CD4-positive, alpha-beta T cell treated with Interferon alpha-2 for 1 hour (primary cell): ENCODE measurements at regions not wholly inside any gene's neighbourhood (a gene's known extent, or its start where the extent isn't known, plus 50 kb on each side); places are given as distances from the start of the nearest gene placed in this dataset.
"Not testable (repeated sequence)": the region's sequence is repeated elsewhere in the genome, so short reads cannot be mapped to it uniquely, and the experiment has no call there.

Experiments used
- DNase-seq, 2 donors: peaks; one replicate each; pipeline ENCODE4 v3.0.0-alpha.2; 2020 to 2022

DNA sequence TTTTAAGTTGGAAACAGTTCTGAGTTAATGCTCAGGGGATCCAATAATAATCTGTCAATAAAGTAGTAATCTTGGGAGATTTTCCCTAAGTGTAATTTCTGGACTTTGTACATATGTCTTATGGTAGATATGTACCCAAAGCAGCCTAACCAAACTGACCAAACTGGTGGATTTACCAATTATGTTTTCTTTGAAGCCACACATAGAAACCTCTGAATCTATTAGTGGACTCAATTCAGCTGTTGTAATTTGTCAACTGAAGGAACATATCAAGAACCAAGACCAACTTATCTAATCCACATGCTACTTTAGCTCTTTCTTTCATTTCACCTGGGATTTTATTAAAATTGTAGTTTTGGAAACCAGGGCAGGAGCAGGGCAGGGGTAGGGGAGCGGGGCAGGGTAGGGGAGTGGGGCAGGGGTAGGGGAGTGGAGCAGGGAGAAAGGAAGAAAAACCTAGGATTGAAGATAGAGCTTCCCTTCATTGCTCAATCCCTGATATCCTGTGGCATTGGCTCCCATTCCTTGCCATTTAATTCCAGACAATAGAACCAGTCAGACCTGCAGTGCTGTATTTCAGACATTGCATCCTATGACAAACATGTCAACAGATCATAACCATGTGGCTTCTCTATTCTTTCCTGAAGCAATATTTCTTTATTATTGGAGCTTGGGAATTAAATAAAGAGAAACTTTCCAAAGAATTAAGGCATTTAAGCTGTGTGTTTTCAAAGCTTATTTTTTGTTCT lies 101.8 kb downstream of the NFKBIZ start:
- DNase-seq: no peak

DNA sequence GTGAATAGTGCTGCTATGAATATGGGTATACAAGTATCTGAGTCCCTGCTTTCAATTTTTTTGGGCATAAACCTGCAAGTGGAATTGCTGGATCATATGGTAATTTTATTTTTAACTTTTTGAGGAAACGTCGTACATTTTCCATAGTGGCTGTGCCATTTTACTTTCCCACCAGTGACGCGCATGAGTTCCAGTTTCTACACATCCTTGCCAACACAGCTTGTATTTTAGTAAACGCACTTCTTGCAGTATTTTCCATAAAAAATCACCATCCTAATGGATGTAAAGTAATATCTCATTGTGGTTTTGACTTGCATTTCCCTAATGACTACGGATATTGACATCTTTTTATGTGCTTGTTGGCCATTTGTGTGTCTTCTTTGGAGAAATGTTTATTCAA lies 105.0 kb downstream of the NFKBIZ start:
- no peak for DNase-seq

GRCh38 chr3:101954936-101955335 lies 105.6 kb downstream of the NFKBIZ start:
- DNase-seq: no peak

DNA sequence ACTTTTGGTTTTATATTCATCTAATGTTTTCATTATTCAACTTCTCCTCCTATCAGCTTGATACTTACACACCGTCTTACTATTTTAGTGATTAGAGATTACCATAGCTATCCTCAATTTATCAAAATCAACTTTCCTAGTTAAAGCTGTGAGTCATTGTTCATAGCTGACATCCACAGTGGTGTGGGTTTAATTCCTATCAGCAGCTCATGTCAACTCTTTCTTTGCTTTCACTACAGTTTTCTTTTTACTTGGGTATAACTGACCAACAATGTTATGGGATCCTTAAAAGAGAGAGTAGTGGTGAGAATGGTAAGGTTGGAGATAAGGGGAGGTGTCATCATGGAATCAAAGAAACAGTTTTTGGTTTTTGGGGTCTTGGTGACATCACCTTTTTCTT lies 112.7 kb downstream of the NFKBIZ start:
- DNase-seq: no peak

DNA sequence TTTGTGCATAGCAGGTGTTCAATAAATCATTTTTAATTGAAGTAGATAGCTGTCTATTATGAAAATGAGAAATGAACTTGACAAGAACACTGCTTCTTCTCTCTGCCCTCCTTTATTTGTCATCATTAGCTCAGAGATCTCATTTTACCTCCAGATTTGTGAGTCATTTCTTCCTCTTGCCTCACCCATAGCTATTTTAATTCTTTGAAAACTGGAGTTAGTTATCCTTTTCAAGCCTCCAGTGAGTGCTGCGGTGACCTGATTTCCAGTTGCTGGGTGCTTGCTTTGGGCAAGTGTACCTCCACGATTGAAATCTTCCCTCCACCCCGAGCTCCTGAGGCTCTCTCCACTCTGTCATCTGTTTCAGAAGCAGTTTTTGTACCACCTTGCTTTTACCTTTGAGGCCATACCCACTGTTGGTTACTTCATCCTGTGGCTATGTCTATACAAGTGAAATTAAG lies 114.6 kb downstream of the NFKBIZ start:
- no peak for DNase-seq

GRCh38 chr3:101964861-101965260 lies 115.5 kb downstream of the NFKBIZ start:
- no peak for DNase-seq

- no peak for DNase-seq
Measured at GRCh38 chr3:101966226-101966625, 116.9 kb downstream of the NFKBIZ start.

- DNase-seq: no peak
Measured at GRCh38 chr3:101970212-101970611, 120.9 kb downstream of the NFKBIZ start.

- DNase-seq: no peak
Measured at GRCh38 chr3:101970905-101971304, 121.6 kb downstream of the NFKBIZ start.

- DNase-seq: no peak
Measured at GRCh38 chr3:101972430-101973162, 123.3 kb downstream of the NFKBIZ start.

- DNase-seq: no peak
Measured at GRCh38 chr3:101973163-101973505, 123.8 kb downstream of the NFKBIZ start.

GRCh38 chr3:101975415-101975814 lies 126.1 kb downstream of the NFKBIZ start:
- not testable (repeated sequence) for DNase-seq

GRCh38 chr3:101976473-101976872 lies 127.2 kb downstream of the NFKBIZ start:
- DNase-seq: no peak

DNA sequence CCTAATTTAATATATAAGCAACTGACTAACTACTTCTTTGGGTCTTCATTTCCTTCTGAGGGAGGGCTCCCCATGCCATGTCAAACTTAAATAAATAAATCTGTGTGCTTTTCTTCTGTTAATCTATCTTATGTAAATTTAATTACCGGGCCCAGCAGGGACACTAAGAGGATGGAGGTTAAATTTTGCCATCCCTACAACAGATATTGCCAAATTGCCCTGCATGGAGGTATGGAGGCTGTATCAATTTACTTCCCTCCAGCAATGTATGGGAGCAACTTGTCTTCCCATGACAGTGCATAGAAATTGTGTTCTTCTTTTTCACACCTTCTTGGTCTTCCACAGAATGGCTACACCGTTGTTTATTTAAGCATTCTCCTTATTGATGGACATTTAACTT lies 129.0 kb downstream of the NFKBIZ start:
- DNase-seq: no peak

DNA sequence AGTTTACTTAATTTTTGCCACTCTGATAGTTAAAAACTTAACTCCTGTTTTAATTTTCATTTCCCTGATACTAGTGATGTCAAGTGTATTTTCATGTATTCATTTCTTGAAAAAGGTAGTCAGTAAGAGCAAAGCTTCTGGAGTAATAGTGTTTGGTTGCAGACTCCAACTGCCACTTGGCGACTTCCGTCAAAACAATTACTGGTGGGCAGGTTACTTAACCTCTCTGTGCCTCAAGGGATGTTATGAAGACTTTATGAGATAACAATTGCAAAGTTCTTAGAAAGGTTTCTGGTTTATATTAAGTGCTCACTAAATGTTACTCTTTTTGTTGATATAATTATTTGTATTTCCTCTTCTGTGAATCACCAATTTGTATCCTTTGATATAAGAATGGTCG lies 129.7 kb downstream of the NFKBIZ start:
- no peak for DNase-seq

DNA sequence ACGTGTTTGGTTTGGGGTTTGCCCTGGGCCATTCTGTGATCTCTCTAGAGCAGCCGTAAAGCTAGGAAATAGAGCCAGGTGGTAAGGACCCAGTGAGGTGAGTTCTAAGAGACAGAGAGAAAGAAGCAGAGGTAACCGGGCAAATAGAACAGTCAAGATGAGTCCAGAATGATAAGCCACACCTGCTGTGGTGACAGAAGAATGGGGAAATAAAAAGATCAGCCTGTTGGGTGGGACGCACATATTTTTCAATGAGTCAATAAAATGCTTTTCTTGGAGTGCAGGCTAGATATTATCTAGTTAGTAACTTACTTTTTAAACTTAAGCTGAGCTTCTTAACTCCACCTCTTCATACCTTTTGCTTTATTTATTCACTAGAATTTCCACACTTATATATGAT lies 135.0 kb downstream of the NFKBIZ start:
- DNase-seq: no peak

DNA sequence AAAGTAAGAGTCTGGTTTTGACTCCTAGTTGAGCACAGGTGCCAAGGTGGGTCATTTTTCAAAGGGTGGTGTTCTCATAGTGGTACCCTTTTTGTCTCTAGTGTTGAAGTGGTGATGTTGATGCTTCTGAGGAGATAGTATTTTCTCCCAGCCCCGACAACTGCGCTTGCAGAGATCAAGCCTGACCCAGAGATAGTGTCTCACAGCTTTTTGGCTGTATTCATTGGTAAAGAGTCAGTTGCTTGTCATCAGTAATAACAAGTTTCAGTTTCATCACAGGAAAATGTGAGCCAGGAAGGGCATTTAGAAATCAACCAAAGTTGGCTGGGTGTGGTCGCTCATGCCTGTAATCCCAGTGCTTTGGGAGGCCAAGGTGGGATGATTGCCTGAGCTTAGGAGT lies 139.3 kb downstream of the NFKBIZ start:
- peak; percentile 2 to 23 for DNase-seq

DNA sequence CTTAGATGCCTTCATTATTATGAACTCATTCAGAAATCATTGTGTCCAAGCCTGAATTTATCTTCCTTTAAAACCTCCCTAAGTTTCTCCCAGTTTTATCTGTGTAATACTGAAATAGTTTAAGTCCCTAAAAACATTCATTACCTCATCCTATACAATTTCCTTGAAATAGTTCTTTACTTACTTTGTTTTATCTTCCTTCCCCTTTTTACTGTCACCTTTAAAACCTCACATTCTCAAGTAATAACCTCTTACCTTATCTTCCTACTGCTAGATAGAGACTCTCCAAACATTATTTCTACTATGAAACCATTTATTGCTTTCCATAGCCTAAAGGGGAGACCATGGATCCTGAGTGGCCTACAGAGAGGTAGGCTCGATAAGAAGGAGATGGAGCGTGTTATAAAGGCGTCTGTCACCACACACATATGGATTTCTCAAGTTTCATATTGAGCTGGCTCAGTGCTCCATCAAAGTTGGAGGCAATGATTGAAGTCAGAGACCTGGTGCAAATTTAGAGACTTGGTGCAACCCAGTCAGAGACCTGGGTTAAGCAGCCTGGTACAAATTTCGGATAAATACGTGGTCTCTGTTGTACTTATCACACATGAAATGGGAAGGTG lies 140.4 kb downstream of the NFKBIZ start:
- DNase-seq: no peak

DNA sequence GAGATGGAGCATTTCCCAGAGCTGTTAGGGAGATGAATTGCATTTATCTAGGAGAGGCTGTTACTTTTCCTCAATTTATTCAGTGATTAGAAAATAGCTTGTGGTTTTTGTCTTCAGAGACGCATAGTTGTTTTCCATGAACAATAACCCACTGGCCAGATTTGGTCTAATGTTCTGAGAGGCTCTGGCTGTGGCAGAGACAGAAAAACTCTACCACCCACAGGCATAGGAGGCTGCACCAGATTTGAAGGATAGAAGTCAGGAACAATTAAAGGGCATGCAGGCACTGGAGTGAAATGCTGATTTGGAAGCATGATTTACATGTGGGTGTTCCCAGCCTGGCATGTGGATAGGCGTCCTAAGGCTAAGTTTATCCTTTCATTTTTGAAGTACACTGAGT lies 143.5 kb downstream of the NFKBIZ start:
- no peak for DNase-seq

DNA sequence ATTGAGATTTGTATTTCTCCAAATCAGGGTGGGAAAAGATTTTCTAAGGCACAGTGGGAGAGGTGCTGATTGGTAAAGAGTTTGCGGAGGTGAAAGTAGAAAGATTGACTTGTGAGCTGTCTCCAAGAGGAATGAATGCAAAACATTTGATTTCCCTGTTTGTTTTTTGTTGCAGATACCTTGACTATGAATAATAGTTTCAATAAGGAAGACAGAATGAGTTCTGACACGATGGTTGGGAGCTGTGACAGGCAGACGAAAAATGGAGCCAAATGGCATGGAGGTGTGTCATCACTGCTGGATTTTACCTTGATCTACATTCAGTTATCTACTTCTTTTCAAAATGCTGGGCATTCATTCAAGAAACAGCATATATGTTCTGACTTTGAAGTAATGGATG lies 145.1 kb downstream of the NFKBIZ start:
- DNase-seq: no peak

- DNase-seq: no peak
Measured at GRCh38 chr3:101995371-101996046, 146.2 kb downstream of the NFKBIZ start.

DNA sequence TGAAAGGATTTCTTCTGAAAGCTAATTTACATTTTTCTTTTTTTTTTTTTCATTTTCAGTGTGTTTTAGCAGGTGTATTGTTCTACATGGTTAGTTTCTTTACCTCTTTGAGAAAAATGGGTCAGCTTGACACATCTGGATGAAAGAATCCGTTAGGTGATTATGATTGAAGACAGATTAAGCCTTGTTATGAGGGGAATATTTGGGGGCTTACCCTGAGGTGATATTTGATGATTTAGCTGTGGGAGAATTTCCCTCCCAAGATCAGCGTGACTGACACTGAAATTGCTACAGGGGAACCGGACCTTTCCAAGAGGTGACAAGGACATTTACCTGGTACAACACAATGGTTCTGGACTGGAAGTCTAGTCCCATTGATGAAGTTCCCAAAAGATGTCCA lies 147.5 kb downstream of the NFKBIZ start:
- DNase-seq: no peak

GRCh38 chr3:101998256-101998926 lies 149.1 kb downstream of the NFKBIZ start:
- no peak for DNase-seq
